Ovary (tissue), 3 donors: ENCODE measurements at regions not wholly inside any gene's neighbourhood (a gene's known extent, or its start where the extent isn't known, plus 50 kb on each side); places are given as distances from the start of the nearest gene placed in this dataset.

ENCODE experiments used
- EP300 ChIP-seq: sonication (generic); formaldehyde crosslinking; IDR thresholded peaks from one replicate; pipeline ENCODE4 v1.6.1; 2017; ENCODE audit warnings: antibody characterized with exemption
- POLR2A ChIP-seq: fragments of 450-650 bp; IDR thresholded peaks from one replicate; pipeline ENCODE4 v1.6.1; 2017; ENCODE audit warnings: antibody characterized with exemption, mild to moderate bottlenecking, moderate library complexity
- TF ChIP-seq, protein P1 (sequence below), 3 donors: fragments of 450-650 bp in 2 of 3; fragments of 200-600 bp in 1 of 3; IDR thresholded peaks; one replicate each; pipeline versions ENCODE4 v1.5.1 to v1.8.0; 2016 to 2022; ENCODE audit warnings: antibody characterized with exemption in 3 of 3, mild to moderate bottlenecking in 1 of 3
- donor health status: DM: no; HTN: no; CAD: no.

DNA sequence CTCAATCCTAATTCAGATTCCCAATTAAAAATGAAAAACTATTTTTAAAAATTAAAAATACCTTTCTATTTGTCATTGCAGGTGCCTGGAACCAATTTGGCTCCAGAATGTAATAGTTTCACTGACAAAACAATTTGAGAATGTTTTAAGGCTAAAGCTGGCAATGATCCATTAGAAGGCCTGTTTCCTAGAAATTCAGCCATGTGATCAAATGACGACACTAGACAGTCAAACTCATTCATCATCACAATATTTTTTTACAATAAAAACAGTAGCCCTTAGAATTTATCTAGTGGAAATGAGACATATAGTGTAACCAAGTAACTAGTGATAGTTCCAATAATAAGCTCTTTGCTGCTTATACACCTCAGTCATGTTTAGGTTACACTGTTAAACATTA lies 75.4 kb upstream of the MAP3K1 start:
- TF ChIP-seq POLR2A (no peak), EP300 (no peak)
- TF ChIP-seq, protein P1, sequence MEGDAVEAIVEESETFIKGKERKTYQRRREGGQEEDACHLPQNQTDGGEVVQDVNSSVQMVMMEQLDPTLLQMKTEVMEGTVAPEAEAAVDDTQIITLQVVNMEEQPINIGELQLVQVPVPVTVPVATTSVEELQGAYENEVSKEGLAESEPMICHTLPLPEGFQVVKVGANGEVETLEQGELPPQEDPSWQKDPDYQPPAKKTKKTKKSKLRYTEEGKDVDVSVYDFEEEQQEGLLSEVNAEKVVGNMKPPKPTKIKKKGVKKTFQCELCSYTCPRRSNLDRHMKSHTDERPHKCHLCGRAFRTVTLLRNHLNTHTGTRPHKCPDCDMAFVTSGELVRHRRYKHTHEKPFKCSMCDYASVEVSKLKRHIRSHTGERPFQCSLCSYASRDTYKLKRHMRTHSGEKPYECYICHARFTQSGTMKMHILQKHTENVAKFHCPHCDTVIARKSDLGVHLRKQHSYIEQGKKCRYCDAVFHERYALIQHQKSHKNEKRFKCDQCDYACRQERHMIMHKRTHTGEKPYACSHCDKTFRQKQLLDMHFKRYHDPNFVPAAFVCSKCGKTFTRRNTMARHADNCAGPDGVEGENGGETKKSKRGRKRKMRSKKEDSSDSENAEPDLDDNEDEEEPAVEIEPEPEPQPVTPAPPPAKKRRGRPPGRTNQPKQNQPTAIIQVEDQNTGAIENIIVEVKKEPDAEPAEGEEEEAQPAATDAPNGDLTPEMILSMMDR (IDR thresholded peaks at IDR 0.05), result no peak
